IMR-90 (cell line): ENCODE measurements at regions not wholly inside any gene's neighbourhood (a gene's known extent, or its start where the extent isn't known, plus 50 kb on each side); places are given as distances from the start of the nearest gene placed in this dataset.

Experiments
- ATAC-seq: fragments of 200-7000 bp; cut with Tn5 transposase; 2 replicates; pipeline ENCODE4 v1.9.1; 2020; ENCODE audit warnings: low read depth, mild to moderate bottlenecking, moderate library complexity
- BruUV-seq: library from RNA; stranded (reverse); fragments of 400-500 nt; replicated peaks from 2 replicates; lab custom pipeline; 2021; lab: Mats Ljungman, UMichigan
- CTCF ChIA-PET: fragments of 300-600 bp; formaldehyde crosslinking; extraction: SDS; loops from one replicate; lab custom pipeline; 2021; ENCODE audit warnings: antibody characterized with exemption; lab: Yijun Ruan, JAX
- POLR2A ChIA-PET: fragments of 300-600 bp; sonication (Branson Sonifier 250); formaldehyde crosslinking; loops from one replicate; lab custom pipeline; 2022; ENCODE audit warnings: antibody characterized with exemption; ENCODE audit not compliant: unreplicated experiment; lab: Charles Lee
- DNase-seq: peaks from one replicate; pipeline ENCODE4 v3.0.0; 2013
- H2AFZ ChIP-seq: replicated peaks from 2 replicates; pipeline ENCODE3; 2013; ENCODE audit warnings: low read length, mild to moderate bottlenecking; ENCODE audit not compliant: poor library complexity
- H2AK5ac ChIP-seq: 2 replicates; pipeline ENCODE4 v1.6.1; 2013; ENCODE audit warnings: low read depth, low read length, inconsistent platforms
- H2AK9ac ChIP-seq: replicated peaks from 2 replicates; pipeline ENCODE3; 2013; ENCODE audit warnings: mild to moderate bottlenecking, low read depth, low read length, moderate library complexity; ENCODE audit not compliant: poor library complexity
- H2BK120ac ChIP-seq: 2 replicates; pipeline ENCODE4 v1.6.1; 2013; ENCODE audit warnings: low read depth, low read length, inconsistent platforms
- H2BK15ac ChIP-seq: 3 replicates; pipeline ENCODE4 v1.6.1; 2013; ENCODE audit warnings: low read depth, low read length, inconsistent platforms
- H2BK20ac ChIP-seq: 2 replicates; pipeline ENCODE4 v1.6.1; 2013; ENCODE audit warnings: low read depth, mild to moderate bottlenecking, inconsistent platforms, low read length, moderate library complexity
- H2BK5ac ChIP-seq: 2 replicates; pipeline ENCODE4 v1.6.1; 2013; ENCODE audit warnings: mild to moderate bottlenecking, low read depth, low read length, inconsistent platforms; ENCODE audit not compliant: poor library complexity, severe bottlenecking
- H3K14ac ChIP-seq: replicated peaks from 2 replicates; pipeline ENCODE4 v1.6.1; 2013; ENCODE audit warnings: low read depth, low read length, inconsistent platforms
- H3K18ac ChIP-seq: 2 replicates; pipeline ENCODE4 v1.6.1; 2013; ENCODE audit warnings: low read depth, low read length, control low read depth
- H3K23ac ChIP-seq: 2 replicates; pipeline ENCODE4 v1.6.1; 2013; ENCODE audit warnings: low read depth, low read length, inconsistent platforms
- H3K27ac ChIP-seq: 2 replicates; pipeline ENCODE4 v1.5.1; 2013; ENCODE audit warnings: mild to moderate bottlenecking, control low read depth, low read length; ENCODE audit not compliant: insufficient read depth
- H3K27me3 ChIP-seq: 2 replicates; pipeline ENCODE4 v1.6.1; 2013; ENCODE audit warnings: low read length; ENCODE audit not compliant: control insufficient read depth, insufficient read depth
- H3K36me3 ChIP-seq: 2 replicates; pipeline ENCODE4 v1.6.1; 2013; ENCODE audit warnings: low read length, mixed read lengths; ENCODE audit not compliant: control insufficient read depth, insufficient read depth
- H3K4ac ChIP-seq: 2 replicates; pipeline ENCODE4 v1.6.1; 2013; ENCODE audit warnings: low read depth, low read length, inconsistent platforms
- H3K4me1 ChIP-seq: 2 replicates; pipeline ENCODE4 v1.6.1; 2013; ENCODE audit warnings: low read length, mixed read lengths; ENCODE audit not compliant: control insufficient read depth, insufficient read depth
- H3K4me2 ChIP-seq: 2 replicates; pipeline ENCODE4 v1.6.1; 2013; ENCODE audit warnings: low read depth, mild to moderate bottlenecking, control low read depth, low read length, moderate library complexity
- H3K4me3 ChIP-seq: 2 replicates; pipeline ENCODE4 v1.5.1; 2013; ENCODE audit warnings: low read depth, mild to moderate bottlenecking, control low read depth, low read length, moderate library complexity; ENCODE audit not compliant: insufficient read depth
- H3K56ac ChIP-seq: 2 replicates; pipeline ENCODE4 v1.6.1; 2013; ENCODE audit warnings: low read length, inconsistent platforms; ENCODE audit not compliant: insufficient read depth; ENCODE audit errors: extremely low read depth
- H3K79me1 ChIP-seq, 2 experiments: 2 replicates each; pipeline ENCODE4 v1.6.1; 2013; ENCODE audit warnings: low read length in 2 of 2, inconsistent platforms in 1 of 2, low read depth in 1 of 2
- H3K9ac ChIP-seq: 2 replicates; pipeline ENCODE4 v1.6.1; 2013; ENCODE audit warnings: low read depth, low read length, control low read depth
- H3K9me1 ChIP-seq: 2 replicates; pipeline ENCODE4 v1.6.1; 2013; ENCODE audit warnings: low read length, inconsistent platforms; ENCODE audit not compliant: insufficient read depth
- H3K9me3 ChIP-seq: 2 replicates; pipeline ENCODE4 v1.6.1; 2013; ENCODE audit warnings: low read length; ENCODE audit not compliant: control insufficient read depth, insufficient read depth
- H4K20me1 ChIP-seq: 2 replicates; pipeline ENCODE4 v1.6.1; 2013; ENCODE audit warnings: low read length, inconsistent platforms; ENCODE audit not compliant: insufficient read depth
- H4K5ac ChIP-seq: 2 replicates; pipeline ENCODE4 v1.6.1; 2013; ENCODE audit warnings: mild to moderate bottlenecking, low read depth, low read length, control low read depth
- H4K8ac ChIP-seq, 2 experiments: 2 replicates each; pipeline ENCODE4 v1.6.1; 2013; ENCODE audit warnings: low read depth in 2 of 2, low read length in 2 of 2, control low read depth in 1 of 2, inconsistent platforms in 1 of 2
- H4K91ac ChIP-seq: 2 replicates; pipeline ENCODE4 v1.6.1; 2013; ENCODE audit warnings: low read depth, low read length, inconsistent platforms; ENCODE audit not compliant: insufficient read depth
- FOS ChIP-seq: fragments of 150-350 bp; IDR thresholded peaks from 2 replicates; pipeline ENCODE4 v1.6.1; 2016; ENCODE audit warnings: low read depth, low read length
- MXI1 ChIP-seq: IDR thresholded peaks from 2 replicates; pipeline ENCODE4 v1.6.1; 2012; ENCODE audit warnings: low read depth, mild to moderate bottlenecking, low read length, moderate library complexity, borderline replicate concordance
- RFX5 ChIP-seq: IDR thresholded peaks from 2 replicates; pipeline ENCODE4 v1.8.0; 2012; ENCODE audit warnings: low read depth, mild to moderate bottlenecking, low read length, moderate library complexity
- WGBS, 2 experiments: methylation state at CpG; one replicate each; pipeline versions ENCODE4 v1.1.5 to v1.1.7; 2013; ENCODE audit warnings: missing lambda C conversion rate in 2 of 2; ENCODE audit not compliant: insufficient read length in 1 of 2; ENCODE audit errors: extremely low coverage in 2 of 2; 5-methylcytosine and 5-hydroxymethylcytosine counted together
- dilution Hi-C: fragments of 300-500 bp; cut with HindIII; formaldehyde crosslinking; loops from one replicate; pipeline ENCODE4 v1.14.3; 2018; ENCODE audit warnings: low sequenced_read_pairs; ENCODE audit not compliant: unreplicated experiment
- in situ Hi-C: fragments of 300-500 bp; cut with MboI; formaldehyde crosslinking; loops from 3 replicates; pipeline ENCODE4 v1.14.3; 2019; ENCODE audit warnings: low sequenced_read_pairs, inconsistent platforms, mixed read lengths
- intact Hi-C: fragments of 100-400 bp; cut with micrococcal nuclease; formaldehyde crosslinking; loops from 2 replicates; pipeline ENCODE4 v1.10.0; 2022

GRCh38 chr5:107744418-107745330, 73.9 kb upstream of the EFNA5 start:
- Histone ChIP-seq H4K20me1 (no peaks in the 10 kb centered on the region), H3K4ac (0 out of 2 replicates have a peak overlapping the region, but pooled peaks have one; percentile 35), H2AK9ac (no peak overlapping the region), H3K27me3 (no peaks in the 10 kb centered on the region), H3K27ac (no peak overlapping the region), H3K9ac (no peak overlapping the region), H2AK5ac (no peak overlapping the region), H3K14ac (no peak overlapping the region), H2BK20ac (no peak overlapping the region), H2BK120ac (no peak overlapping the region), H3K56ac (no peak overlapping the region), H3K4me2 (no peak overlapping the region), H3K9me1 (no peaks in the 10 kb centered on the region), H4K8ac (no peak overlapping the region), H4K5ac (no peak overlapping the region), H3K4me3 (no peak overlapping the region), H2BK5ac (no peak overlapping the region), H3K23ac (no peak overlapping the region), H3K79me1 (no peaks in the 10 kb centered on the region), H3K18ac (no peak overlapping the region), H4K91ac (no peak overlapping the region), H3K9me3 (no peaks in the 10 kb centered on the region), H3K4me1 (peaks cover 1% of the 10 kb centered on the region; the same call in 1 of the 2 replicates), H3K36me3 (no peaks in the 10 kb centered on the region), H2BK15ac (no peak overlapping the region), H2AFZ (no peak overlapping the region)
- DNase-seq = no peak
- WGBS, 2 experiments = 92% methylated on average over 2 of the region's 5 CpGs; no CpG with 5 or more reads in 1 of the 2 experiments
- dilution Hi-C loops (no loop called here), intact Hi-C loops (no loop called here), in situ Hi-C loops (no loop called here)
- POLR2A ChIA-PET = no interaction called here
- no TSS peak for BruUV-seq
- CTCF ChIA-PET = no interaction called here
- ATAC-seq = no peak
- TF ChIP-seq MXI1 (no peak), FOS (no peak), RFX5 (no peak)
